Large intestine (tissue), 3 donors: ENCODE measurements at regions not wholly inside any gene's neighbourhood (a gene's known extent, or its start where the extent isn't known, plus 50 kb on each side); places are given as distances from the start of the nearest gene placed in this dataset.
A peak's percentile ranks its signal among the peaks of the same experiment; 100 is the strongest.
"Not testable (repeated sequence)": the region's sequence is repeated elsewhere in the genome, so short reads cannot be mapped to it uniquely, and the experiment has no call there.

ENCODE experiments used
- DNase-seq, 2 donors: peaks; one replicate each; pipeline versions ENCODE4 v3.0.0 to v3.0.0-alpha.2; 2013
- H3K27ac ChIP-seq: one replicate; pipeline ENCODE4 v1.5.1; 2013; ENCODE audit warnings: low read length
- H3K27me3 ChIP-seq: 2 replicates; pipeline ENCODE4 v1.6.1; 2013; ENCODE audit warnings: low read length; ENCODE audit not compliant: control insufficient read depth, insufficient read depth
- H3K36me3 ChIP-seq: 2 replicates; pipeline ENCODE4 v1.6.1; 2013; ENCODE audit warnings: low read length; ENCODE audit not compliant: control insufficient read depth, insufficient read depth
- H3K4me1 ChIP-seq: one replicate; pipeline ENCODE4 v1.6.1; 2013; ENCODE audit warnings: low read length; ENCODE audit not compliant: control insufficient read depth, insufficient read depth
- H3K4me3 ChIP-seq: one replicate; pipeline ENCODE4 v1.5.1; 2013; ENCODE audit warnings: low read length
- H3K9me3 ChIP-seq: one replicate; pipeline ENCODE4 v1.6.1; 2013; ENCODE audit warnings: mild to moderate bottlenecking, low read depth, low read length, moderate library complexity; ENCODE audit not compliant: control insufficient read depth
- WGBS: methylation state at CpG from one replicate; pipeline ENCODE4 v1.1.5; 2013; ENCODE audit warnings: low lambda C conversion rate; ENCODE audit not compliant: insufficient coverage; 5-methylcytosine and 5-hydroxymethylcytosine counted together

GRCh38 chr16:29355339-29356059, 51.0 kb downstream of the NPIPB11 start:
- not testable (repeated sequence) for DNase-seq, H3K27ac ChIP-seq, H3K36me3 ChIP-seq, H3K4me1 ChIP-seq, H3K4me3 ChIP-seq, H3K9me3 ChIP-seq, H3K27me3 ChIP-seq
- WGBS = 83% methylated on average over 1 of the region's 23 CpGs

- H3K27ac ChIP-seq, H3K27me3 ChIP-seq, H3K4me1 ChIP-seq, H3K9me3 ChIP-seq, H3K4me3 ChIP-seq, H3K36me3 ChIP-seq, DNase-seq: not testable (repeated sequence)
- WGBS = 90% methylated on average over 2 of the region's 5 CpGs
These were observed 52.1 kb downstream of the NPIPB11 start for GRCh38 chr16:29354449-29354848.

- H3K27me3 ChIP-seq, H3K4me3 ChIP-seq, H3K4me1 ChIP-seq, H3K36me3 ChIP-seq, DNase-seq, H3K27ac ChIP-seq, H3K9me3 ChIP-seq: not testable (repeated sequence)
- no CpG with 5 or more reads among the region's 2 CpGs for WGBS
These were observed 53.9 kb downstream of the NPIPB11 start for GRCh38 chr16:29352617-29352999.

- H3K27ac ChIP-seq, H3K36me3 ChIP-seq, H3K9me3 ChIP-seq, H3K27me3 ChIP-seq, H3K4me1 ChIP-seq, H3K4me3 ChIP-seq, DNase-seq: not testable (repeated sequence)
- WGBS = no CpG with 5 or more reads among the region's 9 CpGs
These were observed 54.4 kb downstream of the NPIPB11 start for GRCh38 chr16:29351970-29352616.

- not testable (repeated sequence) for H3K27ac ChIP-seq, H3K36me3 ChIP-seq, H3K27me3 ChIP-seq, DNase-seq, H3K9me3 ChIP-seq, H3K4me3 ChIP-seq, H3K4me1 ChIP-seq
- no CpG with 5 or more reads among the region's 15 CpGs for WGBS
These were observed 55.1 kb downstream of the NPIPB11 start for GRCh38 chr16:29351271-29351969.

GRCh38 chr16:29349966-29350365, 56.5 kb downstream of the NPIPB11 start:
- WGBS = no CpG with 5 or more reads among the region's 7 CpGs
- H3K4me3 ChIP-seq, H3K9me3 ChIP-seq, H3K4me1 ChIP-seq, H3K36me3 ChIP-seq, H3K27ac ChIP-seq, H3K27me3 ChIP-seq: not testable (repeated sequence)
- peak; percentile 6 to 7 for DNase-seq

- not testable (repeated sequence) for H3K27me3 ChIP-seq, H3K4me1 ChIP-seq, H3K36me3 ChIP-seq, H3K4me3 ChIP-seq, DNase-seq, H3K27ac ChIP-seq, H3K9me3 ChIP-seq
- no CpG with 5 or more reads among the region's 3 CpGs for WGBS
These were observed 57.8 kb downstream of the NPIPB11 start for GRCh38 chr16:29348748-29349147.

- H3K4me1 ChIP-seq, H3K27ac ChIP-seq: not testable (repeated sequence)
- no CpG with 5 or more reads among the region's 2 CpGs for WGBS
These were observed 58.3 kb downstream of the NPIPB11 start for GRCh38 chr16:29348123-29348690.

GRCh38 chr16:29346796-29347580, 59.5 kb downstream of the NPIPB11 start:
- not testable (repeated sequence) for H3K9me3 ChIP-seq, H3K27me3 ChIP-seq, H3K27ac ChIP-seq, H3K4me3 ChIP-seq, H3K36me3 ChIP-seq, DNase-seq, H3K4me1 ChIP-seq
- WGBS = no CpG with 5 or more reads among the region's 7 CpGs

More at GRCh38 chr16:29348123-29348690, 58.3 kb downstream of the NPIPB11 start:
- not testable (repeated sequence) for H3K27me3 ChIP-seq, H3K36me3 ChIP-seq, DNase-seq, H3K9me3 ChIP-seq, H3K4me3 ChIP-seq

GRCh38 chr16:29346203-29346602, 60.3 kb downstream of the NPIPB11 start:
- H3K9me3 ChIP-seq, H3K27me3 ChIP-seq, DNase-seq, H3K36me3 ChIP-seq, H3K4me3 ChIP-seq, H3K4me1 ChIP-seq, H3K27ac ChIP-seq: not testable (repeated sequence)
- WGBS = no CpG with 5 or more reads among the region's 2 CpGs
